Spinal cord (tissue), 9 donors: ENCODE measurements at regions not wholly inside any gene's neighbourhood (a gene's known extent, or its start where the extent isn't known, plus 50 kb on each side); places are given as distances from the start of the nearest gene placed in this dataset.
A peak's percentile ranks its signal among the peaks of the same experiment; 100 is the strongest.

ENCODE experiments used
- DNase-seq, 6 donors: peaks; one replicate each; pipeline versions ENCODE4 v3.0.0 to v3.0.0-alpha.2; 2013 to 2015; ENCODE audit warnings: low spot score in 6 of 6, low read depth in 4 of 6
- H3K27ac ChIP-seq: one replicate; pipeline ENCODE4 v1.5.1; 2013; ENCODE audit warnings: low read depth, low read length, control low read depth
- H3K27me3 ChIP-seq: one replicate; pipeline ENCODE4 v1.6.1; 2013; ENCODE audit warnings: low read length; ENCODE audit not compliant: control insufficient read depth, insufficient read depth
- H3K36me3 ChIP-seq: one replicate; pipeline ENCODE4 v1.6.1; 2013; ENCODE audit warnings: low read length; ENCODE audit not compliant: control insufficient read depth, insufficient read depth
- H3K4me1 ChIP-seq: one replicate; pipeline ENCODE4 v1.6.1; 2013; ENCODE audit warnings: low read length; ENCODE audit not compliant: control insufficient read depth, insufficient read depth
- H3K4me3 ChIP-seq: one replicate; pipeline ENCODE4 v1.5.1; 2013; ENCODE audit warnings: low read depth, low read length, control low read depth
- H3K9me3 ChIP-seq: one replicate; pipeline ENCODE4 v1.6.1; 2013; ENCODE audit warnings: low read length; ENCODE audit not compliant: control insufficient read depth, insufficient read depth
- WGBS: methylation state at CpG from one replicate; pipeline ENCODE4 v1.1.5; 2013; ENCODE audit warnings: missing lambda C conversion rate; ENCODE audit not compliant: insufficient coverage; 5-methylcytosine and 5-hydroxymethylcytosine counted together
- donor health status: healthy.

- no peaks in the 10 kb centered on the region for H3K9me3 ChIP-seq
- no peaks in the 10 kb centered on the region for H3K27me3 ChIP-seq
- no peaks in the 10 kb centered on the region for H3K4me1 ChIP-seq
- H3K27ac ChIP-seq, result no peak overlapping the region
- WGBS, result 93% methylated on average over 3 of the region's 4 CpGs
- no peak for DNase-seq
- no peak overlapping the region for H3K4me3 ChIP-seq
- no peaks in the 10 kb centered on the region for H3K36me3 ChIP-seq
These were observed 70.0 kb downstream of the LMO4 start for GRCh38 chr1:87398641-87399040.

GRCh38 chr1:87399264-87399663 is 70.6 kb downstream of the LMO4 start:
- Histone ChIP-seq H3K4me1 (no peaks in the 10 kb centered on the region), H3K4me3 (no peak overlapping the region), H3K27ac (no peak overlapping the region), H3K27me3 (no peaks in the 10 kb centered on the region), H3K36me3 (no peaks in the 10 kb centered on the region), H3K9me3 (no peaks in the 10 kb centered on the region)
- WGBS, result no CpG with 5 or more reads among the region's 2 CpGs
- no peak for DNase-seq

GRCh38 chr1:87399701-87400100 is 71.0 kb downstream of the LMO4 start:
- Histone ChIP-seq H3K27me3 (no peaks in the 10 kb centered on the region), H3K27ac (no peak overlapping the region), H3K36me3 (no peaks in the 10 kb centered on the region), H3K9me3 (no peaks in the 10 kb centered on the region), H3K4me3 (no peak overlapping the region), H3K4me1 (no peaks in the 10 kb centered on the region)
- WGBS, result 77% methylated on average over 4 of the region's 4 CpGs
- DNase-seq, result no peak

- Histone ChIP-seq H3K27ac (no peak overlapping the region), H3K27me3 (no peaks in the 10 kb centered on the region), H3K4me3 (no peak overlapping the region), H3K4me1 (no peaks in the 10 kb centered on the region), H3K9me3 (no peaks in the 10 kb centered on the region), H3K36me3 (no peaks in the 10 kb centered on the region)
- no CpG with 5 or more reads among the region's 1 CpG for WGBS
- no peak for DNase-seq
These were observed 72.1 kb downstream of the LMO4 start for GRCh38 chr1:87400813-87401212.

GRCh38 chr1:87402241-87403002 is 73.7 kb downstream of the LMO4 start:
- H3K4me1 ChIP-seq, result no peaks in the 10 kb centered on the region
- H3K9me3 ChIP-seq, result no peaks in the 10 kb centered on the region
- no peak overlapping the region for H3K27ac ChIP-seq
- no peaks in the 10 kb centered on the region for H3K27me3 ChIP-seq
- H3K4me3 ChIP-seq, result no peak overlapping the region
- peak in 2 of 6 donors; percentile 44 to 51 for DNase-seq
- H3K36me3 ChIP-seq, result no peaks in the 10 kb centered on the region
- WGBS, result 40% methylated on average over 1 of the region's 6 CpGs

- DNase-seq, result no peak
- Histone ChIP-seq H3K4me1 (no peaks in the 10 kb centered on the region), H3K27ac (peak overlapping the region; percentile 5), H3K9me3 (no peaks in the 10 kb centered on the region), H3K4me3 (no peak overlapping the region), H3K36me3 (no peaks in the 10 kb centered on the region), H3K27me3 (no peaks in the 10 kb centered on the region)
- 80% methylated on average over 2 of the region's 7 CpGs for WGBS
These were observed 74.6 kb downstream of the LMO4 start for GRCh38 chr1:87403061-87403820.

- 87% methylated on average over 3 of the region's 3 CpGs for WGBS
- H3K27ac ChIP-seq, result no peak overlapping the region
These were observed 75.6 kb downstream of the LMO4 start for GRCh38 chr1:87404296-87404695.

GRCh38 chr1:87408665-87409248 is 80.1 kb downstream of the LMO4 start:
- no peak for DNase-seq
- 57% methylated on average over 2 of the region's 2 CpGs for WGBS
- no peak overlapping the region for H3K4me3 ChIP-seq
- no peaks in the 10 kb centered on the region for H3K9me3 ChIP-seq
- peaks cover 11% of the 10 kb centered on the region for H3K4me1 ChIP-seq
- H3K27ac ChIP-seq, result no peak overlapping the region
- H3K27me3 ChIP-seq, result no peaks in the 10 kb centered on the region
- no peaks in the 10 kb centered on the region for H3K36me3 ChIP-seq

More at GRCh38 chr1:87404296-87404695, 75.6 kb downstream of the LMO4 start:
- no peak overlapping the region for H3K4me3 ChIP-seq
- no peaks in the 10 kb centered on the region for H3K4me1 ChIP-seq
- no peaks in the 10 kb centered on the region for H3K9me3 ChIP-seq
- no peak for DNase-seq
- H3K36me3 ChIP-seq, result no peaks in the 10 kb centered on the region
- H3K27me3 ChIP-seq, result no peaks in the 10 kb centered on the region

GRCh38 chr1:87410776-87411480 is 82.2 kb downstream of the LMO4 start:
- Histone ChIP-seq H3K27ac (peak overlapping the region; percentile 36), H3K4me1 (peaks cover 11% of the 10 kb centered on the region), H3K4me3 (no peak overlapping the region), H3K27me3 (no peaks in the 10 kb centered on the region), H3K36me3 (no peaks in the 10 kb centered on the region), H3K9me3 (no peaks in the 10 kb centered on the region)
- DNase-seq, result peak in 5 of 6 donors; percentile 56 to 90 (median 65)
- 63% methylated on average over 1 of the region's 3 CpGs for WGBS
